LNCAP (cell line): ENCODE measurements at regions not wholly inside any gene's neighbourhood (a gene's known extent, or its start where the extent isn't known, plus 50 kb on each side); places are given as distances from the start of the nearest gene placed in this dataset.

Experiments
- TF ChIP-seq, protein P1 (sequence below): fragments of 450-650 bp; IDR thresholded peaks from 2 replicates; pipeline ENCODE4 v1.5.1; 2017; ENCODE audit warnings: mild to moderate bottlenecking

DNA sequence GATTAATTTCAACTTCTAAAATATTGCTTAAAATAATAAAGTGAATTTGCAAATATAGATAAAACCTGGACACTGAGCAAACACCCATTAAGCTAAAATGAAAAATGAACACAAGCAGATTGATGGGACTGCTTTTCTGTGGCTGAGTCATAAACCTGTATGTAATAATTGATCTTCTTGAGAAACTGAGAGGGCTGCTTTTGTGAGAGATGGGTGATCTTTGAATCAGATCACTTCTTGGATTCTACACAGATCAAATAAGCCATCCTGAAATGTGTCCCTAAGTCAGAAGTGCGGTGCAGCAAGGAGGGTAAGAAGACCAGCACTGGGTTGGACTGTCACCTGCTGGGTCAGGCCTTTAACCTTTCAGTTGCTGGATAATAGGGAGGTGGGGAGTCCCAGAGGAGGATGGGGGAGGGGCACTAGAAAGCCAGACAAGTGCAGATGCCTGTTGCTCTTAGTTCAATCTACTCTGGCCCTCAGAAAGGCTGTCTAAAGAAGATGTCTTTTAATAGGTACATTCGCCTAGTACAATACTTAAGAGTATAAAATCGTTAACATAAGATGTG is 178.2 kb upstream of the NAMPT start:
- TF ChIP-seq, protein P1, sequence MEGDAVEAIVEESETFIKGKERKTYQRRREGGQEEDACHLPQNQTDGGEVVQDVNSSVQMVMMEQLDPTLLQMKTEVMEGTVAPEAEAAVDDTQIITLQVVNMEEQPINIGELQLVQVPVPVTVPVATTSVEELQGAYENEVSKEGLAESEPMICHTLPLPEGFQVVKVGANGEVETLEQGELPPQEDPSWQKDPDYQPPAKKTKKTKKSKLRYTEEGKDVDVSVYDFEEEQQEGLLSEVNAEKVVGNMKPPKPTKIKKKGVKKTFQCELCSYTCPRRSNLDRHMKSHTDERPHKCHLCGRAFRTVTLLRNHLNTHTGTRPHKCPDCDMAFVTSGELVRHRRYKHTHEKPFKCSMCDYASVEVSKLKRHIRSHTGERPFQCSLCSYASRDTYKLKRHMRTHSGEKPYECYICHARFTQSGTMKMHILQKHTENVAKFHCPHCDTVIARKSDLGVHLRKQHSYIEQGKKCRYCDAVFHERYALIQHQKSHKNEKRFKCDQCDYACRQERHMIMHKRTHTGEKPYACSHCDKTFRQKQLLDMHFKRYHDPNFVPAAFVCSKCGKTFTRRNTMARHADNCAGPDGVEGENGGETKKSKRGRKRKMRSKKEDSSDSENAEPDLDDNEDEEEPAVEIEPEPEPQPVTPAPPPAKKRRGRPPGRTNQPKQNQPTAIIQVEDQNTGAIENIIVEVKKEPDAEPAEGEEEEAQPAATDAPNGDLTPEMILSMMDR: no peak

DNA sequence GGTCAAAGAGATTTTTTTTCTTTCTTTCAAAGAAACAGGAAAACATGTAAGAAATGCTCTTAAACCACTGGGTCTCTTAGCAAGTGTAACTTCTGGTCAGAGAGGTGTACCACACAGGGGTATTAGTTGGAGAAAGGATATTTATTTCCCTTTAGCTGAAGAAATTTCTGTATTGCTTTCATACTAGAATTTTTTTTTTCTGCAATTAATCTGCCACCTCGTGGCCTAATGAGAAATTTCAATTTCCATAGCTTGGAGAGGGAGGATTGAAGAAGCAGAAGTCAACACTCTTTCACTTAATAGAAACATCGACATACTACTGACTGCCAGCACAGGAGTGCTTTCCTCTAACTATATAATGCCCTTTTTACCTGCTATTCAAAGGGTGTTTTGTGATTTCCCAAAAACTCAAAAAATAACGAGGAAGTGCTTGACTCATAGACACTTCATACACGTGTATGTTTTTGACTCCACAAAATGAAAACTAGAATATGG is 177.6 kb upstream of the NAMPT start:
- TF ChIP-seq, protein P1: peak; percentile 61; the same call in 1 of the 2 replicates

DNA sequence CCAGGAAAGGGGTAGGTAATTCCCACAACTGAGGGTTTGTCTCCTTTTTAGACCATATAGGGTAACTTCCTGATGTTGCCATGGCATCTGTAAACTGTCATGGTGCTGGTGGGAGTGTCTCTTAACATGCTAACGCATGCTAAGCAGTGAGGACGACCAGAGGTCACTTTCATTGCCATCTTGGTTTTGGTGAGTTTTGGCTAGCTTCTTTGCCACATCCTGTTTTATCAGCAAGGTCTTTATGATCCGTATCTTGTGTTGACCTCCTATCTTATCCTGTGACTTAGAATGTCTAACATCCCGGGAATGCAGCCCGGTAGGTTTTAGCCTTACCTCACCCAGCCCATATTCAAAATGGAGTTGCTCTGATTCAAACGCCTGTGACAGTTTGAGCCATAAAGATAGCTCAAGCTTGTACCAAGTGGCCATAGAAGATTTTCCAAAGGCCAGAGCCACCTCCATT is 176.0 kb upstream of the NAMPT start:
- TF ChIP-seq, protein P1: no peak

DNA sequence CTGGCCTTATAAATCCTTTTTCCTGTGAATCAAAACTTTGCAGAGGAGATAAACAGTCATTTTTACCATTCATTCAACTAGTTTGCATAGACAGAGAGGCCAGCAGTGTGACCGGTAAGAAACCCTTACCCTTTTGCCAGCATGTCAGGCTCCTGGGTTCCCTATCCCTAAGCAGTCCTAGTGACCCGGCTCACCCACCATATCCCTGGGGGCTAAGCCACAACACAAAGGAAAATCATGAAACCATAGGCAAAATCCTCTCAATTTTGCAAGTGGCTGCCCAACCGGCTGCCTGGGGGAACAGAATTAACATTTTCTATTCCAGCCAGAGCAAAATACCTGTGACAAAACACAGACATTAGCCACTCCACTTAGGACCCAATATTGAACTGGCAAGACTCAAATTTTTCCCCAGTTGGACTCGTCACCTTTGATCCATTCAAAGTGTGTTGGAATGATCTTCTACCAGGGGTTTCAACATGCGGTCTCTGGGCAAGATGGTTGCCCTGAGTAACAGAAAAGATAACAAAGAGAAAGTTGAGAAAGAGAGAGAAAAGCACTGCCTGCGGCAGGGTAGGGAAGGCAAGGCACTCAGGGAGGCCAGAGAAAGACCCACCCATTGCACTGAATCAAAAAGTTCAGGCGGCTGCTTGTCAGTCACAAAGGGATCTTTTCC is 174.8 kb upstream of the NAMPT start:
- TF ChIP-seq, protein P1: no peak

DNA sequence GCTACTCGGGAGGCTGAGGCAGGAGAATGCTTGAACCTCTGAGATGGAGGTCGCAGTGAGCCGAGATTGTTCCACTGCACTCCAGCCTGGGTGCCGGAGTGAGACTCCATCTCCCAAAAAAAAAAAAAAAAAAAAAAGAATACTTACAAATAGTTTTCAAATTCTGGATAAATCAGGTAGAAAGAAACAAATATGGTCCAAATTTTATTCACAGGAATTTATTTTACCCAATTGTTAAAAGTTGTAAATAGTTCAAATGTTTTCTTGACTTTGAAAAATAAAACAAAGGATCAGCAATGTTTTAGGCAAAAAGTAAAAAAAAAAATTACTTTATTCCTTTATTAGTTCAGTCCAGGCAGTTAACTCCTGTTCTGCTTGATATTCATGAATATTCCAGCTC is 172.9 kb upstream of the NAMPT start:
- TF ChIP-seq, protein P1: no peak

DNA sequence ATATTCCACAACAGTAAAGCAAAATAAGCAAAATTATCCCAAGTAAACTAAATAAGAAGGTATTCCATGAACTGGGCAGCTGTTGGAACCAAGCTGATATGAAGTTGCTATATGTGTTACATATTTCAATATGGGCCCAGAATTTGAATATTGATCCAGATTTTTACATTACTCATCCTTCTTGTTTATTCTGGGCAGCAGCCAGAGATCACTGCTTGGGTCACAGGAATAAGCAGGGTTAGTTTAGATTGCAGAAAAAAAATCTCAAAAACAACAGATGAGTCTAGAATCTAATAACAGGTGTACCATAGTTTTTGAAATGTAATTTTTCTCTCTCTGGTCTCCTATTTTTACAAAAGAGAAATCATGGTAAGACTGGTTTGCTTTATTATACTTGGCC is 171.5 kb upstream of the NAMPT start:
- TF ChIP-seq, protein P1: no peak

DNA sequence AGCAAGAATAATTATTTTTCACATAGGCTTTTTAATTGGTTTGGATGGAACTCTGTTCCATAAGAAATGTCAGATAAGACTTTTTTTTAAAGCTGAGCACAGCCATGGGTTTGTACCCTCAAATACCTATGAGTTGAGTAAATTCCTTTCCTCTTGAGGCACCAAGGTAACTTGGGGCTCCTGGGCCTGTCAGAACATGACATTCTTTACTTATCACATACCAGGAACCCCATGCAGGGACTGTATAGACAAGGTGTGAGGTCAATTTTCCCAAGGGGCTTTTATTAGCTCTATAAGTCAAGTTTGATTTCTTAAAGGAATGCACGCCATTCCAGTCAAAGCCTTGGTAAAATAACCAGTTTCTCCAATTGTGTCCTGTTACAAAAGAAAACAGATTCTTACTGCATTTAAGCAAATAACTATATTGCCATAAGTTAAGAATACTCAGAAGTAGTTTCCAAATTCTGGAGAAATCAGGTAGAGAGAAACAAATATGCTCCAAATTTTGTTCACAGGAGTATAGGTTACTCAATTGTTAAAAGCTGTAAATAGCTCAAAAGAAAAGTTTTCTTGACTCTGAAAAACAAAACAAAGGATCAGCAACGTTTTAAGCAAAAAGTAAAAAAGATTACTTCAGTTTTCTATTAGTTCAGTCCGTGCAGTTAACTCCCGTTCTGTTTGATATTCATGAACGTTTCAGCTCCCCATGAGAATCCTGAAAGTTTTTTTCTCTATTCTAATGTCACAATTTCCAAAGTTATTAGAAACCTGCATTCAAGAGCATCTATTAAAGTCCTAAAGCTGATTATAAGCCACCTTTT is 167.5 kb upstream of the NAMPT start:
- TF ChIP-seq, protein P1: no peak
